SK-N-SH (cell line): ENCODE measurements at regions not wholly inside any gene's neighbourhood (a gene's known extent, or its start where the extent isn't known, plus 50 kb on each side); places are given as distances from the start of the nearest gene placed in this dataset.
"Not testable (repeated sequence)": the region's sequence is repeated elsewhere in the genome, so short reads cannot be mapped to it uniquely, and the experiment has no call there.

Experiments used
- CTCF ChIA-PET: fragments of 300-600, 350-600 bp; formaldehyde crosslinking; extraction: SDS; loops from one replicate; lab custom pipeline; 2021; lab: Yijun Ruan, JAX
- POLR2A ChIA-PET: fragments of 350-600 bp; sonication (Branson Sonifier 250); formaldehyde crosslinking; extraction: SDS; loops from one replicate; lab custom pipeline; 2020; ENCODE audit warnings: antibody characterized with exemption, inconsistent platforms; lab: Yijun Ruan, JAX
- DNase-seq: peaks from one replicate; pipeline ENCODE4 v3.0.0; 2012
- H2AFZ ChIP-seq: fragments of 200-600 bp; sonication (generic); 2 replicates; pipeline ENCODE4 v1.8.1; 2016; ENCODE audit warnings: antibody characterized with exemption, mild to moderate bottlenecking, low read depth
- H3F3A ChIP-seq: fragments of 200-600 bp; sonication (generic); replicated peaks from 2 replicates; pipeline ENCODE3; 2016; ENCODE audit warnings: antibody characterized with exemption, mild to moderate bottlenecking; ENCODE audit not compliant: insufficient read depth
- H3K27ac ChIP-seq, 2 experiments: fragments of 200-500 bp in 1 of 2; fragments of 200-600 bp in 1 of 2; sonication (Bioruptor generic) in 1 of 2; sonication (generic), shearing (Covaris generic) in 1 of 2; 2 replicates each; pipeline versions ENCODE4 v1.5.1 to v1.6.1; 2014 to 2016; ENCODE audit warnings: low read depth in 2 of 2, inconsistent platforms in 1 of 2, low read length in 1 of 2, mild to moderate bottlenecking in 1 of 2, mixed read lengths in 1 of 2
- H3K27me3 ChIP-seq: fragments of 200-600 bp; sonication (generic), shearing (Covaris generic); 2 replicates; pipeline ENCODE4 v1.6.1; 2016; ENCODE audit warnings: mixed run types; ENCODE audit not compliant: insufficient read depth
- H3K36me3 ChIP-seq, 2 experiments: fragments of 200-500 bp in 1 of 2; fragments of 200-600 bp in 1 of 2; sonication (Bioruptor generic) in 1 of 2; sonication (generic) in 1 of 2; replicated peaks in 1 of 2; 2 replicates each; pipeline versions ENCODE3 to v1.5.1; 2014 to 2016; ENCODE audit warnings: low read length in 1 of 2, mild to moderate bottlenecking in 1 of 2; ENCODE audit not compliant: insufficient read depth in 2 of 2, control insufficient read depth in 1 of 2
- H3K4me1 ChIP-seq, 2 experiments: fragments of 200-500 bp in 1 of 2; fragments of 200-600 bp in 1 of 2; sonication (Bioruptor generic) in 1 of 2; sonication (generic), shearing (Covaris generic) in 1 of 2; 2 replicates each; pipeline versions ENCODE4 v1.5.1 to v1.6.1; 2014 to 2016; ENCODE audit warnings: low read depth in 1 of 2, low read length in 1 of 2, mixed run types in 1 of 2; ENCODE audit not compliant: insufficient read depth in 2 of 2, control insufficient read depth in 1 of 2
- H3K4me2 ChIP-seq: fragments of 200-600 bp; sonication (generic), shearing (Covaris generic); 2 replicates; pipeline ENCODE4 v1.6.1; 2017; ENCODE audit warnings: mixed run types
- H3K4me3 ChIP-seq, 2 experiments: fragments of 200-500 bp in 1 of 2; fragments of 200-600 bp in 1 of 2; sonication (Bioruptor generic) in 1 of 2; sonication (generic), shearing (Covaris generic) in 1 of 2; 2 replicates each; pipeline versions ENCODE4 v1.5.1 to v1.8.1; 2014 to 2016; ENCODE audit warnings: low read depth in 2 of 2, inconsistent platforms in 1 of 2, low read length in 1 of 2, mild to moderate bottlenecking in 1 of 2, mixed read lengths in 1 of 2, moderate library complexity in 1 of 2
- H3K79me2 ChIP-seq: fragments of 200-600 bp; sonication (generic); 2 replicates; pipeline ENCODE4 v1.8.1; 2017; ENCODE audit warnings: mild to moderate bottlenecking; ENCODE audit not compliant: insufficient read depth
- H3K9ac ChIP-seq: fragments of 200-600 bp; sonication (generic); 2 replicates; pipeline ENCODE4 v1.6.1; 2017; ENCODE audit warnings: mixed run types
- H3K9me2 ChIP-seq: fragments of 200-600 bp; sonication (generic); 2 replicates; pipeline ENCODE4 v1.6.1; 2017; ENCODE audit warnings: mixed run types
- H3K9me3 ChIP-seq: fragments of 200-600 bp; sonication (generic); 2 replicates; pipeline ENCODE4 v1.6.1; 2017; ENCODE audit warnings: mixed run types, mild to moderate bottlenecking, moderate library complexity
- H4K20me1 ChIP-seq: fragments of 200-600 bp; sonication (generic); 2 replicates; pipeline ENCODE4 v1.6.1; 2017; ENCODE audit warnings: mild to moderate bottlenecking, mixed run types; ENCODE audit not compliant: insufficient read depth
- CHD2 ChIP-seq: fragments of 150-350 bp; IDR thresholded peaks from 2 replicates; pipeline ENCODE4 v1.6.1; 2018; ENCODE audit warnings: low read length; ENCODE audit not compliant: partially characterized antibody
- CTCF ChIP-seq: fragments of 200-600 bp; sonication (generic); IDR thresholded peaks from 2 replicates; pipeline ENCODE4 v1.6.1; 2017; ENCODE audit warnings: antibody characterized with exemption, mild to moderate bottlenecking, moderate library complexity
- EP300 ChIP-seq, 2 experiments: IDR thresholded peaks; 2 replicates each; pipeline versions ENCODE4 v1.4.0 to v1.6.1; 2012; ENCODE audit warnings: borderline replicate concordance in 1 of 2, low read depth in 1 of 2, low read length in 1 of 2
- EZH2phosphoT487 ChIP-seq: fragments of 200-600 bp; sonication (generic); IDR thresholded peaks from 2 replicates; pipeline ENCODE4 v1.6.1; 2017; ENCODE audit warnings: low read depth, mixed run types, mild to moderate bottlenecking, antibody characterized with exemption, moderate library complexity, borderline replicate concordance
- FOSL2 ChIP-seq: IDR thresholded peaks from 2 replicates; pipeline ENCODE4 v1.4.0; 2012; ENCODE audit warnings: low read depth, mild to moderate bottlenecking, moderate library complexity, borderline replicate concordance
- FOXM1 ChIP-seq: IDR thresholded peaks from 2 replicates; pipeline ENCODE4 v1.4.0; 2012; ENCODE audit warnings: low read depth, mild to moderate bottlenecking
- GABPA ChIP-seq: IDR thresholded peaks from 2 replicates; pipeline ENCODE4 v1.4.0; 2012; ENCODE audit warnings: low read depth, mild to moderate bottlenecking
- MAX ChIP-seq: IDR thresholded peaks from 2 replicates; pipeline ENCODE4 v1.4.0; 2012; ENCODE audit warnings: low read depth
- PBX3 ChIP-seq: IDR thresholded peaks from 2 replicates; pipeline ENCODE4; 2012
- POLR2AphosphoS5 ChIP-seq: IDR thresholded peaks from 2 replicates; pipeline ENCODE4 v1.6.1; 2012; ENCODE audit warnings: low read depth, low read length
- RAD21 ChIP-seq: IDR thresholded peaks from 2 replicates; pipeline ENCODE4 v1.6.1; 2012; ENCODE audit warnings: mild to moderate bottlenecking, low read length
- RXRA ChIP-seq: IDR thresholded peaks from 2 replicates; pipeline ENCODE4 v1.4.0; 2012; ENCODE audit warnings: low read depth, mild to moderate bottlenecking, borderline replicate concordance
- SIN3A ChIP-seq: IDR thresholded peaks from 2 replicates; pipeline ENCODE4 v1.6.1; 2012; ENCODE audit warnings: low read depth, mild to moderate bottlenecking, low read length, moderate library complexity, borderline replicate concordance
- WGBS: methylation state at CpG from one replicate; pipeline ENCODE4 v1.1.6; 2017; ENCODE audit warnings: low lambda C conversion rate; 5-methylcytosine and 5-hydroxymethylcytosine counted together

GRCh38 chr2:126288362-126288761 is 367.6 kb upstream of the GYPC start:
- DNase-seq = no peak
- WGBS = 0% methylated on average over 1 of the region's 1 CpG
- TF ChIP-seq SIN3A (no peak), GABPA (no peak), POLR2AphosphoS5 (no peak), MAX (no peak), EP300 (IDR thresholded peaks at IDR 0.05; ENCODE audit: borderline replicate concordance in 1 of 2, low read depth in 1 of 2, low read length in 1 of 2) (no peak), RXRA (no peak), FOXM1 (no peak), EZH2phosphoT487 (no peak), PBX3 (no peak), CHD2 (no peak), FOSL2 (no peak), CTCF (no peak), RAD21 (no peak)
- H3K9ac ChIP-seq = no peak overlapping the region
- H3K4me2 ChIP-seq = no peak overlapping the region
- H3K79me2 ChIP-seq = no peaks in the 10 kb centered on the region
- H2AFZ ChIP-seq = no peak overlapping the region
- no peaks in the 10 kb centered on the region for H3K4me1 ChIP-seq
- ChIA-PET CTCF (no interaction called here), POLR2A (no interaction called here)
- no peaks in the 10 kb centered on the region for H3K9me2 ChIP-seq
- H3K27ac ChIP-seq = no peak overlapping the region
- no peaks in the 10 kb centered on the region for H4K20me1 ChIP-seq
- no peaks in the 10 kb centered on the region for H3K36me3 ChIP-seq
- H3K27me3 ChIP-seq = no peaks in the 10 kb centered on the region
- H3K9me3 ChIP-seq = no peaks in the 10 kb centered on the region
- no peak overlapping the region for H3K4me3 ChIP-seq
- no peaks in the 10 kb centered on the region for H3F3A ChIP-seq

GRCh38 chr2:126293962-126294361 is 362.0 kb upstream of the GYPC start:
- CTCF ChIA-PET, POLR2A ChIA-PET: not testable (repeated sequence)

More at GRCh38 chr2:126293962-126294361, 362.0 kb upstream of the GYPC start:
- not testable (repeated sequence) for DNase-seq, H4K20me1 ChIP-seq, H3K9me2 ChIP-seq, H3K9ac ChIP-seq, H3K79me2 ChIP-seq, H3K4me2 ChIP-seq, H3K27me3 ChIP-seq, H3K4me3 ChIP-seq, H3F3A ChIP-seq, H3K9me3 ChIP-seq, H2AFZ ChIP-seq, H3K36me3 ChIP-seq, H3K4me1 ChIP-seq, H3K27ac ChIP-seq
- 21% methylated on average over 1 of the region's 1 CpG for WGBS
